Keratinocyte (primary cell): ENCODE measurements at regions not wholly inside any gene's neighbourhood (a gene's known extent, or its start where the extent isn't known, plus 50 kb on each side); places are given as distances from the start of the nearest gene placed in this dataset.

Experiments
- CTCF ChIP-seq, 3 experiments: IDR thresholded peaks in 1 of 3; conservative IDR thresholded peaks in 1 of 3; optimal IDR thresholded peaks in 1 of 3; 2 replicates in 2 of 3; 3 replicates in 1 of 3; pipeline versions ENCODE3 to v1.5.1; 2011; ENCODE audit warnings: low read length in 3 of 3, mild to moderate bottlenecking in 3 of 3, moderate library complexity in 2 of 3, control low read depth in 1 of 3, inconsistent platforms in 1 of 3; ENCODE audit not compliant: insufficient read depth in 2 of 3; ENCODE audit errors: extremely low read depth in 1 of 3
- EZH2 ChIP-seq: IDR thresholded peaks from one replicate; pipeline ENCODE4 v1.6.1; 2012; ENCODE audit warnings: inconsistent platforms, mild to moderate bottlenecking, low read length, moderate library complexity

DNA sequence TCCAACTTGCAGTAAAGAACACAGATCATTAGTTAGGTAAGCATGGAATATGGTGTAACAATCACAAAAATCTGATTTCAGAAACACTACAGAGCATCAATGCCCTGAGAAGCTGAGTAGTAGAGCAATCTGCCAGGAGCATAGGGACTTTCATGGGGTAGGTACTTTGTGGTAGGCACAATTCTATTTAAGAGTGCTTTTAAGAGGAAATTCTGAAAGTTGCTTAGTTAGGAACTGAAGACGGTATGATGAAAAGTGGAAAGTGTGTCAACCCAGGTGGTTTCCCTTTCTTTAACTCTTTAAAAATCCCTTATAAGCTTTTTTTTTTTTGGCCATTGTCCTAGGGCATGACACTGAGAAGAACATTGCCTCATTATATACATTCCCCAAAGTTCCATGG, 535.7 kb upstream of the FBXO33 start:
- TF ChIP-seq EZH2: no peak
- no peak for TF ChIP-seq CTCF (optimal IDR thresholded peaks at IDR 0.05 in 1 of 3, IDR thresholded peaks at IDR 0.05 in 1 of 3, conservative IDR thresholded peaks at IDR 0.05 in 1 of 3; ENCODE audit: extremely low read depth in 1 of 3, insufficient read depth in 2 of 3, low read length in 3 of 3)
